ENCODE measurements at regions not wholly inside any gene's neighbourhood (a gene's known extent, or its start where the extent isn't known, plus 50 kb on each side); places are given as distances from the start of the nearest gene placed in this dataset.

DNA sequence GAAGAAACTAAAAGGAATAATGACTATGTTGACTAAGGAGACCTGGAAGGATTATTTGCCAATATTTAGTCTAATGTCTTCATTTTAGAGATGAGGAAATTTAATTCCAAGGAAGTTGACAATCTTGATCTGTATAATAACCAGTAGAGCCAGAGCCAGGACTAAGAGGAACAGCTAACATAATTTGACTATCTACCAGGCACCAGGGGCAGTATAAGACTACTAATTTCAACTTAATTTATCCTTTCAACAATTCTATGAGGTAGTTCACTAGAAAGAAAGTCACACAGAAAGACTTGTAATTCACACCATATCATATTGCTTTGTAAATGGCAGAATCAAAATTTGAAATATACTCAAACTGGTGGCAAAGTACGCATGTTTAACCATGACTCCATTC is 273.0 kb upstream of the STXBP5 start:
- TF ChIP-seq ZNF317 (CRISPR knock-in tag; IDR thresholded peaks at IDR 0.05; ENCODE audit: borderline replicate concordance, low read depth), result no peak
- TF ChIP-seq, protein P1, sequence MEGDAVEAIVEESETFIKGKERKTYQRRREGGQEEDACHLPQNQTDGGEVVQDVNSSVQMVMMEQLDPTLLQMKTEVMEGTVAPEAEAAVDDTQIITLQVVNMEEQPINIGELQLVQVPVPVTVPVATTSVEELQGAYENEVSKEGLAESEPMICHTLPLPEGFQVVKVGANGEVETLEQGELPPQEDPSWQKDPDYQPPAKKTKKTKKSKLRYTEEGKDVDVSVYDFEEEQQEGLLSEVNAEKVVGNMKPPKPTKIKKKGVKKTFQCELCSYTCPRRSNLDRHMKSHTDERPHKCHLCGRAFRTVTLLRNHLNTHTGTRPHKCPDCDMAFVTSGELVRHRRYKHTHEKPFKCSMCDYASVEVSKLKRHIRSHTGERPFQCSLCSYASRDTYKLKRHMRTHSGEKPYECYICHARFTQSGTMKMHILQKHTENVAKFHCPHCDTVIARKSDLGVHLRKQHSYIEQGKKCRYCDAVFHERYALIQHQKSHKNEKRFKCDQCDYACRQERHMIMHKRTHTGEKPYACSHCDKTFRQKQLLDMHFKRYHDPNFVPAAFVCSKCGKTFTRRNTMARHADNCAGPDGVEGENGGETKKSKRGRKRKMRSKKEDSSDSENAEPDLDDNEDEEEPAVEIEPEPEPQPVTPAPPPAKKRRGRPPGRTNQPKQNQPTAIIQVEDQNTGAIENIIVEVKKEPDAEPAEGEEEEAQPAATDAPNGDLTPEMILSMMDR (IDR thresholded peaks at IDR 0.05), result no peak
- TF ChIP-seq, protein P2, sequence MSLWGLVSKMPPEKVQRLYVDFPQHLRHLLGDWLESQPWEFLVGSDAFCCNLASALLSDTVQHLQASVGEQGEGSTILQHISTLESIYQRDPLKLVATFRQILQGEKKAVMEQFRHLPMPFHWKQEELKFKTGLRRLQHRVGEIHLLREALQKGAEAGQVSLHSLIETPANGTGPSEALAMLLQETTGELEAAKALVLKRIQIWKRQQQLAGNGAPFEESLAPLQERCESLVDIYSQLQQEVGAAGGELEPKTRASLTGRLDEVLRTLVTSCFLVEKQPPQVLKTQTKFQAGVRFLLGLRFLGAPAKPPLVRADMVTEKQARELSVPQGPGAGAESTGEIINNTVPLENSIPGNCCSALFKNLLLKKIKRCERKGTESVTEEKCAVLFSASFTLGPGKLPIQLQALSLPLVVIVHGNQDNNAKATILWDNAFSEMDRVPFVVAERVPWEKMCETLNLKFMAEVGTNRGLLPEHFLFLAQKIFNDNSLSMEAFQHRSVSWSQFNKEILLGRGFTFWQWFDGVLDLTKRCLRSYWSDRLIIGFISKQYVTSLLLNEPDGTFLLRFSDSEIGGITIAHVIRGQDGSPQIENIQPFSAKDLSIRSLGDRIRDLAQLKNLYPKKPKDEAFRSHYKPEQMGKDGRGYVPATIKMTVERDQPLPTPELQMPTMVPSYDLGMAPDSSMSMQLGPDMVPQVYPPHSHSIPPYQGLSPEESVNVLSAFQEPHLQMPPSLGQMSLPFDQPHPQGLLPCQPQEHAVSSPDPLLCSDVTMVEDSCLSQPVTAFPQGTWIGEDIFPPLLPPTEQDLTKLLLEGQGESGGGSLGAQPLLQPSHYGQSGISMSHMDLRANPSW (CRISPR knock-in tag; conservative IDR thresholded peaks at IDR 0.05; ENCODE audit: low read depth), result no peak
- no peak for TF ChIP-seq NR2C2 (CRISPR knock-in tag; IDR thresholded peaks at IDR 0.05)
- TF ChIP-seq, protein P3, sequence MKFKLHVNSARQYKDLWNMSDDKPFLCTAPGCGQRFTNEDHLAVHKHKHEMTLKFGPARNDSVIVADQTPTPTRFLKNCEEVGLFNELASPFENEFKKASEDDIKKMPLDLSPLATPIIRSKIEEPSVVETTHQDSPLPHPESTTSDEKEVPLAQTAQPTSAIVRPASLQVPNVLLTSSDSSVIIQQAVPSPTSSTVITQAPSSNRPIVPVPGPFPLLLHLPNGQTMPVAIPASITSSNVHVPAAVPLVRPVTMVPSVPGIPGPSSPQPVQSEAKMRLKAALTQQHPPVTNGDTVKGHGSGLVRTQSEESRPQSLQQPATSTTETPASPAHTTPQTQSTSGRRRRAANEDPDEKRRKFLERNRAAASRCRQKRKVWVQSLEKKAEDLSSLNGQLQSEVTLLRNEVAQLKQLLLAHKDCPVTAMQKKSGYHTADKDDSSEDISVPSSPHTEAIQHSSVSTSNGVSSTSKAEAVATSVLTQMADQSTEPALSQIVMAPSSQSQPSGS (CRISPR knock-in tag; IDR thresholded peaks at IDR 0.05; ENCODE audit: borderline replicate concordance, low read depth), result no peak
- TF ChIP-seq ZBTB21 (CRISPR knock-in tag; IDR thresholded peaks at IDR 0.05; ENCODE audit: borderline replicate concordance), result no peak
- no peak for TF ChIP-seq ESRRA (CRISPR knock-in tag; IDR thresholded peaks at IDR 0.05; ENCODE audit: borderline replicate concordance)
- TF ChIP-seq, protein P4, sequence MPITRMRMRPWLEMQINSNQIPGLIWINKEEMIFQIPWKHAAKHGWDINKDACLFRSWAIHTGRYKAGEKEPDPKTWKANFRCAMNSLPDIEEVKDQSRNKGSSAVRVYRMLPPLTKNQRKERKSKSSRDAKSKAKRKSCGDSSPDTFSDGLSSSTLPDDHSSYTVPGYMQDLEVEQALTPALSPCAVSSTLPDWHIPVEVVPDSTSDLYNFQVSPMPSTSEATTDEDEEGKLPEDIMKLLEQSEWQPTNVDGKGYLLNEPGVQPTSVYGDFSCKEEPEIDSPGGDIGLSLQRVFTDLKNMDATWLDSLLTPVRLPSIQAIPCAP (CRISPR knock-in tag; IDR thresholded peaks at IDR 0.05), result no peak
- TF ChIP-seq, protein P5, sequence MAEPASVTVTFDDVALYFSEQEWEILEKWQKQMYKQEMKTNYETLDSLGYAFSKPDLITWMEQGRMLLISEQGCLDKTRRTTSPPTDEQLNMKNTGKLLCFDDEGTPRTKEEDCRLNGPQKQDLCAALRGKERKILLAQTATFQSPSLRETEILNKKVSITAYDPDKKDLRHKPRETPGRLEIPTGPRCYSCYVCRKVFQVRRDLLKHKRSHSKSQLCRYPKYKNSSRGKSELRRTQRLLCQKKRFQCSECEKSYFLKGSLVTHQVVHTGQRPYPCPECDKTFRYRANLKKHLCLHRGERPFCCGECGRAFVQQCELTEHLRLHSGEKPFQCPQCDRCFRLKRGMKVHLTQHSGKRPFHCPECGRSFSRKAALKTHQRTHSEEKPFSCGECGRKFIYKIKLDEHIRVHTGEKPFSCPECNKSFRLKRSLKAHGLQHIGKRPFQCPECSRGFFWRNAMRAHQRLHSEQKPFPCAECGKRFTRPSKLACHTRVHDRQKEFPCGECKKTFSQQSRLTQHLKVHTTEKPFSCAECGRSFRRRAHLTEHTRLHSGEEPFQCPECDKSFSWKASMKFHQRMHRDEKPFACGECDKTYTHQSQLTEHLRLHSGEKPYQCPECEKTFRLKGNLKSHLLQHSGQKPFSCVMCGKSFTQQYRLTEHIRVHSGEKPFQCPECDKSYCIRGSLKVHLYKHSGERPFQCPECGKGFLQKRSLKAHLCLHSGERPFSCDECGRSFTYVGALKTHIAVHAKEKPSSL (CRISPR knock-in tag; conservative IDR thresholded peaks at IDR 0.05), result no peak
- TF ChIP-seq, protein P6, sequence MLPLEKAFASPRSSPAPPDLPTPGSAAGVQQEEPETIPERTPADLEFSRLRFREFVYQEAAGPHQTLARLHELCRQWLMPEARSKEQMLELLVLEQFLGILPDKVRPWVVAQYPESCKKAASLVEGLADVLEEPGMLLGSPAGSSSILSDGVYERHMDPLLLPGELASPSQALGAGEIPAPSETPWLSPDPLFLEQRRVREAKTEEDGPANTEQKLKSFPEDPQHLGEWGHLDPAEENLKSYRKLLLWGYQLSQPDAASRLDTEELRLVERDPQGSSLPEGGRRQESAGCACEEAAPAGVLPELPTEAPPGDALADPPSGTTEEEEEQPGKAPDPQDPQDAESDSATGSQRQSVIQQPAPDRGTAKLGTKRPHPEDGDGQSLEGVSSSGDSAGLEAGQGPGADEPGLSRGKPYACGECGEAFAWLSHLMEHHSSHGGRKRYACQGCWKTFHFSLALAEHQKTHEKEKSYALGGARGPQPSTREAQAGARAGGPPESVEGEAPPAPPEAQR (CRISPR knock-in tag; IDR thresholded peaks at IDR 0.05), result no peak

Data from WTC11 (cell line).